ENCODE measurements at regions not wholly inside any gene's neighbourhood (a gene's known extent, or its start where the extent isn't known, plus 50 kb on each side); places are given as distances from the start of the nearest gene placed in this dataset.

GRCh38 chr4:128488055-128488705, 200.6 kb upstream of the PGRMC2 start:
- DNase-seq (ENCODE audit: low read depth in 2 of 2) = no peak

DNA sequence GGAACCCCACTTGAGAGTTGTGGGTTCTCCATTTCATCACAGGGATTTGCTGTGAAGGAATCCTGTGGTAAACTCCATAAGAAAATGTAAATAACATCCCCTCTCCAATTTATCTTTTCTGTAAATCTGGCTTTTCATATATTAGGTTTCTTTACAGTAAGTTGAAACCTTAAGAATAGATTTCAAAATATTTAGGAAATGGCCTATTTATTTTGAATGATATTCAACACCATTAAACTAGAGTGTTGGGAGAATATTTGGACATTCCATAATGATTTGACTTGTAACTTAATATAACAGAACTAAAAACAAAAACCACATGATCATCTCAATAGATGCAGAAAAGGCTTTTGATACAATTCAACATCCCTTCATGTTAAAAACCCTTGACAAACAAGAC, 197.3 kb upstream of the PGRMC2 start:
- DNase-seq (ENCODE audit: low read depth in 2 of 2) = no peak

GRCh38 chr4:128483816-128484215, 196.2 kb upstream of the PGRMC2 start:
- DNase-seq (ENCODE audit: low read depth in 2 of 2) = no peak

DNA sequence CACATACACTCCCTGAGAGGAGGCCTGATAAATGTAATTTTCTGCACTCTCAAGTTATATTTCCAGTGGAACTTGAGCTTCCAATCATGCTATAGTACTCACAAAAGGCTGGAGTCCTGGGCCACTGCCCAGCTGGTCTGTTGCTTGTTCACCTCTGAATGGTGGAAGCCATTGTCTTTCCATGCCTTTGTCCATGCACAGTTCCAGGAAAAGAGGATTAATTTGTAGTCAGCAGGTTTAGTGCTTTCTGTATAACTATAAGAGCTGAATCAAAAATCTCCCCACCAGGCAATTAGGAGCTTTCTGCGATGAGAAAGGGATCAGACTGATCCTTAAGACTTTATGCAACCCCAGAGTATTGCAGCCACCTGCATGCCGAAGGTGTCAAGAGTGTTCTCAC, 195.4 kb upstream of the PGRMC2 start:
- no peak for DNase-seq (ENCODE audit: low read depth in 2 of 2)

GRCh38 chr4:128481752-128482480, 194.3 kb upstream of the PGRMC2 start:
- no peak for DNase-seq (ENCODE audit: low read depth in 2 of 2)

DNA sequence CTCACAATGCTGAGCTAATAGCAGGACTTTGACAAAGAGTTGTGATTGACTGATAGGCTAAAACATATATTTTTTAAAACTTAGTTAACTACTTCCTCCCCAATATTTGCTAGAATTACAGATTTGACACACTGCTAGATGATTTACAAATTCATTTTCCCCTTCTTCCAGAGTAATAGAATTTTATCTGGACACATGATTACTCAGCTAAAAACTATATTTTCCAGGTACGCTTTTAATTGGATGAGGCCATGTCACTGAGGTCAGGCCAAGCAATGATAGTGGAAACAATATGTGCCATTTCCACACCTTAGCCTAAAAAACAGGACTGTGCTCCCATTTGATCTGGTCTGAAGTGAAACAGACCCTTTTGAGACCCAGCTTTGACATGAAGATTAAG, 193.3 kb upstream of the PGRMC2 start:
- no peak for DNase-seq (ENCODE audit: low read depth in 2 of 2)

DNA sequence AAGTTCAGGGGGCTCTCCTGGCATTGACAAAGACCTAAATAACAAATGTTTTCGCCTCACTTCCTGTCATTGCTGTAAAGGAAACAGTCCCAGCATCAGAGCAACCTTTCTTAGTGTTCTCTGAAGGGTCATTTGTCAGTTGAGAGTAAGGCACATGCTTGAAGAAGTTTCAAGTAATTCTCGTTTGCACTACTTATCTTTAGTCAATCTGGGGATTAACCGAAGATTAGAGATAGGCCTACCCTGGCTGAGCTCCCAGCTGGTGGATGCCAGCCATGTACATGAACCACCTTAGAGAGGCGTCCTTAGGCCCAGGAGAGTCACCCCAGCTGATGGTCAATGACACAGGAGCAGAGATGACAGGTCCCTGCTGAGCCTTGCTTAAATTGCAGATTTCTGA, 189.9 kb upstream of the PGRMC2 start:
- no peak for DNase-seq (ENCODE audit: low read depth in 2 of 2)

GRCh38 chr4:128475597-128475996, 188.0 kb upstream of the PGRMC2 start:
- DNase-seq (ENCODE audit: low read depth in 2 of 2) = no peak

- DNase-seq (ENCODE audit: low read depth in 2 of 2) = no peak
Observed at GRCh38 chr4:128471576-128471975, 184.0 kb upstream of the PGRMC2 start.

DNA sequence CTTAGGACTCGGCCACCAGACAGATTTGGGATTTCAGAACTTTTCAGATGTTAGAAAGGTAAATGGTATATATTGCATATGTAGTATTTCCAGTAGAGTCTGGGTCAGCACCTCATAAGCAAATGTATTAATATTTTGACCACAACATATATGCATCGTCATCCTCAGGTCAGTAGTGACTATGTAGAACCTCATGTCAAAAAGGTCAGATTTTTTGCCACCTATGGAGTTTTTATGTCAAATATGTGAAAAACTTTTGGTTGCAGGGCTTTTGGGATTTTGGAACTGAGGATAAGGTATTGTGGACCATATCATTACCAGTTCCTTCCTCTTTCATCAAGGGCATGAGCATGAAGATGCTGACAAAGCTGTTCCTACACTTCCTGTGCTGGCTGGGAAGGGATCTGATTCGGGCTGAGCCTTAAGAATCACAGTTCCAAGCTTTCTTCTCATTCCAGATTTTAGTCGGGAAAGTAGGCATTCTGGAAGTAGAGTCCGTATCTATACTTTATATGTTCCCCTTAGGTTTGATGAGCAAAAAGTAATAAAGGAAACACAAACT, 183.0 kb upstream of the PGRMC2 start:
- no peak for DNase-seq (ENCODE audit: low read depth in 2 of 2)

DNA sequence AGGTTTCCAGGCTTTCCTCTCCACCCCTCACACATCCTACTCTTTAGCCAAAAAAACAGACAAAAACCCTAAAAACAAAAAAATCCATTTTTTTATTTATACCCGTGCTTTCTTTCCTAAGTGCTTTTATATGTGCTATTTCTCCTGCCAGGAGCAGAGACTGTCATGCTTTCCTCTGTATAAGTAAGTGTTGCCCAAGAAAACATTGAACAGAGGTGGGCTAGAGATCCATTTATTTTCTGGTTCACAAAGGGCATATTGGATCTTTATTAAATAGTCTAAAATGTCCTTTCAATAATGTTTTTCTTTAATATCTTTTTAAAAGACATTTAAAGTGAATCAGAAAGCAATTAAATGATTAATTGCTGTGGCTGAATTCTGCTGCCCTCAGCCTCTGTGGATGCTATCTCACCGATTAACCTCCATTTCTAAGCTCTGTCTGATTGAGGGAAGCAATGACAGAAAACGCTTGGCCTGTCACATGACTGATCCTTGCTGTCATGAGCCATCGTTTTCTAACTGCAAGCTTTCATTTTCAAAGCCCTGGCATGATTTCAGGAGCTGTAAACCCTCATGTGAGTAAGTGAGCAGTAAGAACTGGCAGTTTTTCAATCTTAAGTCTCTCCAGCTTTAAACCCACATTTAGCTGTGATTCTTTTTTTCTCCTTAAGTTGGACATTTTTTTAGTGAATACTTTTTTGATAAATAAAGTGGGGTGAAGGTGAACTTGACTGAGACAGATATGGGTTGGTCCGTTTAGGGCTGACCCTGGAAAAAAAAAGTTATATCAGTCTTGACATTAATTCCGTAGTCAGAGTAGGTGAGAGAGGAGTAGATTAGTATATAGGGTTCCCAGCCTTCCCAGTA, 180.7 kb upstream of the PGRMC2 start:
- DNase-seq (ENCODE audit: low read depth in 2 of 2) = no peak

- no peak for DNase-seq (ENCODE audit: low read depth in 2 of 2)
Observed at GRCh38 chr4:128465523-128465922, 177.9 kb upstream of the PGRMC2 start.

DNA sequence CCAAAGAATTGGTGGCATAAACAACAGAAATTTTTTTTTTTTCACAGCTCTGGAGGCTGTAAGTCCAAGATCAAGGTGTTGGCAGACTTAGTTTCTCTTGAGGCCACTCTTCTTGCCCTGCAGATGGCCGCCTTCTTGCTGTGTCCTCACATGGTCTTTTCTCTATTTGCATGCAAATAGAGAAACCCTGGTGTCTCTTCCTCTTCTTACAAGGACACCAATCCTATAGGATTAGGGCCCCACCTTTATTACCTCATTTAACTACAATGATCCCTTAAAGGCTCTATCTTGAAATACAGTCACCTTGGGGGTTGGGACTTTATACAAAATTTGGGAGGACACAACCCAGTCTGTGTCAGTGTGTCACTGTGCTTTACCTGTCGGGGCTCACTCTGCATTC, 175.4 kb upstream of the PGRMC2 start:
- DNase-seq (ENCODE audit: low read depth in 2 of 2) = no peak

GRCh38 chr4:128462103-128462783, 174.6 kb upstream of the PGRMC2 start:
- DNase-seq (ENCODE audit: low read depth in 2 of 2) = no peak

GRCh38 chr4:128461291-128462102, 173.9 kb upstream of the PGRMC2 start:
- no peak for DNase-seq (ENCODE audit: low read depth in 2 of 2)

DNA sequence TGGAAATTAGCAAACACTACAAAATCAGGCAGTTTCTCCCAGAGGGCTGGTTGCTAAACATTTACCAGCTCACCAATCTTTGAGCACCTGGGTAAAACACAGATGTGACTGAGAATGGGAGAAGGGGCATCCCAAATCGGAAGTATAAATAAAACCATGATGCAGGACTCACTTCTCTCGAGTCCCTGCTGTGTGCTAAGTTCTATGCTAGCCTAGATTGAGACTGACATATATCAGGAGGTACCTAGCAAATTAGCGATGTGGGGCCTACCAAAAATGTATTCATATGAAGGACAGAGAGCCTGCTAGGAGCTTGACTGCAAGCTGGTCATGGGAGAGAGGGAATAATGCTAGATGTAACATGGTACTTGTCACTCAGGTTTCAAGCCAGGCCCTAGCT, 171.9 kb upstream of the PGRMC2 start:
- DNase-seq (ENCODE audit: low read depth in 2 of 2) = no peak

- DNase-seq (ENCODE audit: low read depth in 2 of 2) = no peak
Observed at GRCh38 chr4:128458816-128459215, 171.2 kb upstream of the PGRMC2 start.

DNA sequence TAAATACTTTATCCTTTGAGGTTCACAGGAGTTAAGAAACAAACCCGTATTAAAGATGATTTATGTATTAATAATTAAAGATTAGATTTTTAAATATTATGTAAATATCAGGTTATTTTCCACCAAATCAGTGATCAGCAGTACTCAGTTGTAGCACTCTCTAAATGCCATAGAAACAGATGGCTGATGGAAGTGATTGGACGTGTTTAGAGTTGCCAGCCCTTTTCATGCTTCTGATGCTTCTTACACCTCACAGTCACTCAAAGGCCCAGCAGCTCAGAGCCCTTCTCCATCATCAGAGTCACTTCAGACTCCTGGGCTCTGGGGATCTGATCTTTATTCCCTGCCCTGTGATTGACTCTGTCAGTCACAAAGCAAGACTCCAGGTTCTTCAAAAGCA, 170.1 kb upstream of the PGRMC2 start:
- no peak for DNase-seq (ENCODE audit: low read depth in 2 of 2)

GRCh38 chr4:128456171-128456570, 168.6 kb upstream of the PGRMC2 start:
- no peak for DNase-seq (ENCODE audit: low read depth in 2 of 2)

GRCh38 chr4:128455480-128455879, 167.9 kb upstream of the PGRMC2 start:
- DNase-seq (ENCODE audit: low read depth in 2 of 2) = no peak

GRCh38 chr4:128454881-128455280, 167.3 kb upstream of the PGRMC2 start:
- DNase-seq (ENCODE audit: low read depth in 2 of 2) = no peak
